AG09319 (cell line): ENCODE measurements at regions not wholly inside any gene's neighbourhood (a gene's known extent, or its start where the extent isn't known, plus 50 kb on each side); places are given as distances from the start of the nearest gene placed in this dataset.

Source experiments
- DNase-seq: peaks from one replicate; pipeline ENCODE4 v3.0.0-alpha.2; 2010; ENCODE audit warnings: low read depth; ENCODE audit errors: extremely low read depth
- TF ChIP-seq, protein P1 (sequence below): IDR thresholded peaks from 2 replicates; pipeline ENCODE4 v1.5.1; 2011; ENCODE audit warnings: low read depth, mild to moderate bottlenecking, inconsistent platforms, low read length, moderate library complexity

- no peak for DNase-seq
- TF ChIP-seq, protein P1, sequence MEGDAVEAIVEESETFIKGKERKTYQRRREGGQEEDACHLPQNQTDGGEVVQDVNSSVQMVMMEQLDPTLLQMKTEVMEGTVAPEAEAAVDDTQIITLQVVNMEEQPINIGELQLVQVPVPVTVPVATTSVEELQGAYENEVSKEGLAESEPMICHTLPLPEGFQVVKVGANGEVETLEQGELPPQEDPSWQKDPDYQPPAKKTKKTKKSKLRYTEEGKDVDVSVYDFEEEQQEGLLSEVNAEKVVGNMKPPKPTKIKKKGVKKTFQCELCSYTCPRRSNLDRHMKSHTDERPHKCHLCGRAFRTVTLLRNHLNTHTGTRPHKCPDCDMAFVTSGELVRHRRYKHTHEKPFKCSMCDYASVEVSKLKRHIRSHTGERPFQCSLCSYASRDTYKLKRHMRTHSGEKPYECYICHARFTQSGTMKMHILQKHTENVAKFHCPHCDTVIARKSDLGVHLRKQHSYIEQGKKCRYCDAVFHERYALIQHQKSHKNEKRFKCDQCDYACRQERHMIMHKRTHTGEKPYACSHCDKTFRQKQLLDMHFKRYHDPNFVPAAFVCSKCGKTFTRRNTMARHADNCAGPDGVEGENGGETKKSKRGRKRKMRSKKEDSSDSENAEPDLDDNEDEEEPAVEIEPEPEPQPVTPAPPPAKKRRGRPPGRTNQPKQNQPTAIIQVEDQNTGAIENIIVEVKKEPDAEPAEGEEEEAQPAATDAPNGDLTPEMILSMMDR: no peak
These were observed 62.9 kb upstream of the AASS start for GRCh38 chr7:122206985-122207384.

DNA sequence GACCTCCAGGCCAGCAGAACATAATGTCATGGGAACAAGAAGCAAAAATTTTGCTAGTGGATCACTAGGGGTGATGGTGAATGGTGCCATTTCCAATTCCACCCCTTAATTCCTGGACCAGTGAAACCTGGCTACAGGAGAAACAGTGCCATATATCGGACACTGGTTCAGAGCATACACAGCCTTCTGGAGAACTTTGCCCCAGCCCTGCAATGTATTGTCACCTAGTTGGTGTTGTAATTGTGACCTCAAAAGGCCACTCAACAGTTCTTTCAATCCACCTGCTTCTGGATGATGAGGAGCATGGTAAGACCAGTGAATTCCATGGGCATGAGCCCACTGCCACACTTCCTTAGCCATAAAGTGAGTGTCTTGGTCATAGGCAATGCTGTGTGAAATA, 59.8 kb upstream of the AASS start:
- TF ChIP-seq, protein P1: no peak
- DNase-seq: no peak

DNA sequence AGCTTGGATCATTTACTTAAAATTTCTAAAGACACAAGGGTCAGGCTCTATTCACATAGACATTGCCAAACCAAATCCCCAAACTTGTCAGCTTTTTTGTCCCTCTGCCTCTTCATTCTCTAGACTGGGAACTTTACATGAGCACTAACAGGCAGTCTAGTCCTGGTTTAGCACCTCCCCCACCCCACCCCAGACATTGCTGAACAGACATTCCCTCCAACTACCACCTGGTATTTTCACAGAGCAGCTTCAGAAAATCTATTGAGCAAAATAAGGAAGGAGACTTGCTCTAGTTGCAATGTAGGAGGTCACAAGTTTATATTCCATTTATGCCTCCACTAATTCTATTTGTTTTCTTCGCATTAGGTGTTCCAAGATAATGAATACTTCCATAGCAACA, 56.8 kb upstream of the AASS start:
- no peak for DNase-seq
- TF ChIP-seq, protein P1: no peak

GRCh38 chr7:122199171-122199570, 55.1 kb upstream of the AASS start:
- TF ChIP-seq, protein P1: no peak
- no peak for DNase-seq

GRCh38 chr7:122198581-122198980, 54.5 kb upstream of the AASS start:
- TF ChIP-seq, protein P1: no peak
- no peak for DNase-seq
